GM18502 (cell line): ENCODE measurements at regions not wholly inside any gene's neighbourhood (a gene's known extent, or its start where the extent isn't known, plus 50 kb on each side); places are given as distances from the start of the nearest gene placed in this dataset.
"Not testable (repeated sequence)": the region's sequence is repeated elsewhere in the genome, so short reads cannot be mapped to it uniquely, and the experiment has no call there.

Source experiments
- ATAC-seq: cut with Tn5 transposase; IDR thresholded peaks from one replicate; pipeline ENCODE4 v1.9.1; 2021; ENCODE audit warnings: mild to moderate bottlenecking; ENCODE audit not compliant: unreplicated experiment, poor library complexity

GRCh38 chr2:215637651-215638050 is 201.8 kb upstream of the FN1 start:
- ATAC-seq = no peak

- no peak for ATAC-seq
These were observed 200.9 kb upstream of the FN1 start for GRCh38 chr2:215636816-215637215.

- no peak for ATAC-seq
These were observed 199.9 kb upstream of the FN1 start for GRCh38 chr2:215635788-215636139.

GRCh38 chr2:215635071-215635787 is 199.4 kb upstream of the FN1 start:
- no peak for ATAC-seq

- no peak for ATAC-seq
These were observed 197.5 kb upstream of the FN1 start for GRCh38 chr2:215633360-215633759.

- ATAC-seq = no peak
These were observed 195.8 kb upstream of the FN1 start for GRCh38 chr2:215631696-215632095.

- not testable (repeated sequence) for ATAC-seq
These were observed 194.9 kb upstream of the FN1 start for GRCh38 chr2:215630796-215631195.

- ATAC-seq = no peak
These were observed 191.9 kb upstream of the FN1 start for GRCh38 chr2:215627771-215628170.

GRCh38 chr2:215626812-215627281 is 191.0 kb upstream of the FN1 start:
- ATAC-seq = no peak

GRCh38 chr2:215626063-215626462 is 190.2 kb upstream of the FN1 start:
- ATAC-seq = no peak

GRCh38 chr2:215625207-215625606 is 189.3 kb upstream of the FN1 start:
- no peak for ATAC-seq

- no peak for ATAC-seq
These were observed 188.6 kb upstream of the FN1 start for GRCh38 chr2:215624423-215624829.

GRCh38 chr2:215622837-215623236 is 187.0 kb upstream of the FN1 start:
- ATAC-seq = no peak

- no peak for ATAC-seq
These were observed 185.5 kb upstream of the FN1 start for GRCh38 chr2:215621381-215621780.

GRCh38 chr2:215620528-215620927 is 184.7 kb upstream of the FN1 start:
- ATAC-seq = no peak

GRCh38 chr2:215619989-215620388 is 184.1 kb upstream of the FN1 start:
- ATAC-seq = no peak

GRCh38 chr2:215619022-215619958 is 183.4 kb upstream of the FN1 start:
- no peak for ATAC-seq

- ATAC-seq = no peak
These were observed 182.3 kb upstream of the FN1 start for GRCh38 chr2:215618145-215618544.

GRCh38 chr2:215617060-215617824 is 181.4 kb upstream of the FN1 start:
- ATAC-seq = no peak

GRCh38 chr2:215615803-215616174 is 179.9 kb upstream of the FN1 start:
- no peak for ATAC-seq
